Activated naive CD4-positive, alpha-beta T cell treated with anti-CD3 and anti-CD28 coated beads for 36 hours (primary cell): ENCODE measurements at regions not wholly inside any gene's neighbourhood (a gene's known extent, or its start where the extent isn't known, plus 50 kb on each side); places are given as distances from the start of the nearest gene placed in this dataset.
"Not testable (repeated sequence)": the region's sequence is repeated elsewhere in the genome, so short reads cannot be mapped to it uniquely, and the experiment has no call there.

Source experiments
- CTCF ChIA-PET: fragments of 350-600 bp; sonication (Branson Sonifier 250); formaldehyde crosslinking; loops from one replicate; lab custom pipeline; 2021; ENCODE audit warnings: antibody characterized with exemption; lab: Charles Lee
- DNase-seq: peaks from one replicate; pipeline ENCODE4 v3.0.0-alpha.2; 2020
- H3K27ac Mint-ChIP-seq: one replicate; pipeline ENCODE4 v1.8.0; 2021; ENCODE audit warnings: mild to moderate bottlenecking, mixed read lengths
- H3K27me3 Mint-ChIP-seq: one replicate; pipeline ENCODE4 v1.8.0; 2021; ENCODE audit warnings: low read depth, mixed read lengths
- H3K36me3 Mint-ChIP-seq: one replicate; pipeline ENCODE4 v1.8.0; 2021; ENCODE audit warnings: low read depth, mixed read lengths
- H3K4me1 Mint-ChIP-seq: one replicate; pipeline ENCODE4 v1.8.0; 2021; ENCODE audit warnings: low read depth, mixed read lengths
- H3K4me3 Mint-ChIP-seq: one replicate; pipeline ENCODE4 v1.8.0; 2021; ENCODE audit warnings: mild to moderate bottlenecking, moderate library complexity, mixed read lengths
- H3K9me3 Mint-ChIP-seq: one replicate; pipeline ENCODE4 v1.8.0; 2021; ENCODE audit warnings: mixed read lengths
- intact Hi-C: fragments of 100-400 bp; cut with micrococcal nuclease; formaldehyde crosslinking; loops from one replicate; pipeline ENCODE4 v1.15.1; 2023

- no peak for DNase-seq
- CTCF ChIA-PET = interaction anchor here (0.6 kb wide), 1 partner anchor 1159 kb away, joined by 3 read pairs; no protein-coding TSS in a partner anchor
- Mint-ChIP-seq H3K4me3 (no peak overlapping the region), H3K9me3 (no peaks in the 10 kb centered on the region), H3K4me1 (no peaks in the 10 kb centered on the region), H3K27ac (no peak overlapping the region), H3K27me3 (peaks cover 13% of the 10 kb centered on the region), H3K36me3 (no peaks in the 10 kb centered on the region)
- intact Hi-C loops = no loop called here
Measured at GRCh38 chr16:86075839-86076440, 177.0 kb downstream of the IRF8 start.

DNA sequence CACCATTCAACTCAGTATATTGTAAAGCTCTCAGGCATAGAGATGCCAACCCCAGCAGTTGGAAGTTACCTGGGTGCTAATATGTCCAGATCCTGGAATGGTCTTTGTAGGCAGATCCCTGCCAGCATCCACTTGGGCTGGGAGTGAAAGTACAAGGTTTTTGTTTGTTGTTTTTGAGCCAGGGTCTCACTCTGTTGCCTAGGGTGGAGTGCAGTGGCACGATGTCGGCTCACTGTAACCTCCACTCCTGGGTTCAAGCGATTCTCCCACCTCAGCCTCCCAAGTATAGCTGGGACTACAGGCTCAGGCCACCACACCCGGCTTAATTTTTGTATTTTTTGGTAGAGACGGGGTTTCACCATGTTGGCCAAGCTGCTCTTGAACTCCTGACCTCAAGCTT is 177.6 kb downstream of the IRF8 start:
- no peaks in the 10 kb centered on the region for H3K9me3 Mint-ChIP-seq
- no peak for DNase-seq
- H3K27me3 Mint-ChIP-seq = peaks cover 13% of the 10 kb centered on the region
- H3K4me3 Mint-ChIP-seq = no peak overlapping the region
- no peaks in the 10 kb centered on the region for H3K36me3 Mint-ChIP-seq
- CTCF ChIA-PET = no interaction called here
- intact Hi-C loops = no loop called here
- H3K4me1 Mint-ChIP-seq = no peaks in the 10 kb centered on the region
- no peak overlapping the region for H3K27ac Mint-ChIP-seq

DNA sequence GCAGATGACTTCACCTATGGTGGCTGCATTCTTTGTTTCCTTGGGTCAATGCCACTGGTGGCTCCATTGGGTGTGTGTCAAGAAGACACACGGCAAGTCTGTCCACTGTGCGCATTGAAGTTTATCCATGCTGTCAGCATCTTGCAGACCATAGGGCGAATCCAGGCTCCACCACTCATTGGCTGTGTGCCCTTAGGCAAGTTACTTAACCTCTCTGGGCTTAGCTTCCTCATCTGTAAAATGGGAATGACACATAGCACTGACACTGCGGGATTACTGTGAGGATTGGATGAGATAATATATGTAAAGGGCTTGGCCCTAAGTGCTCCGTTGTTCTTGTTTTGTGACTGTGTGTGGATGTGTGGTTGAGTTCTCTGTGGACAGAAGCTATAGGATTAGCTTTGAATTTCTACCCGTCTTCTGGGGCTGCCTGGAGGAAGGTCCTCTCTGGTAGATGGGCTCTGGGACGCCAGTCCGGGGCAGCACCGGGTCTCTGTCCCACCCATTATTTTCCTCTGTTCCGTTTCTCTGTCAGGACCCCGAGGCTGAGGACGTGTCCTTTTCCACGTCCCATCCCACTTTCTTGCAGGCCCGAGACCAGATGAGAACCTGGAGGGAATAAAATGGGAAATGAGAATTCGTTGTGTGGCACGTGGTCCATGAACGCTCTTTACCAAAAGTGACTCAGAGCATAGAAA is 178.4 kb downstream of the IRF8 start:
- no peaks in the 10 kb centered on the region for H3K4me1 Mint-ChIP-seq
- no peaks in the 10 kb centered on the region for H3K36me3 Mint-ChIP-seq
- H3K27me3 Mint-ChIP-seq = peaks cover 9% of the 10 kb centered on the region
- no peaks in the 10 kb centered on the region for H3K9me3 Mint-ChIP-seq
- H3K27ac Mint-ChIP-seq = no peak overlapping the region
- CTCF ChIA-PET = interaction anchor here (0.6 kb wide), 1 partner anchor 46 kb away, joined by 6 read pairs; no protein-coding TSS in a partner anchor
- no peak overlapping the region for H3K4me3 Mint-ChIP-seq
- DNase-seq = no peak
- intact Hi-C loops = no loop called here

DNA sequence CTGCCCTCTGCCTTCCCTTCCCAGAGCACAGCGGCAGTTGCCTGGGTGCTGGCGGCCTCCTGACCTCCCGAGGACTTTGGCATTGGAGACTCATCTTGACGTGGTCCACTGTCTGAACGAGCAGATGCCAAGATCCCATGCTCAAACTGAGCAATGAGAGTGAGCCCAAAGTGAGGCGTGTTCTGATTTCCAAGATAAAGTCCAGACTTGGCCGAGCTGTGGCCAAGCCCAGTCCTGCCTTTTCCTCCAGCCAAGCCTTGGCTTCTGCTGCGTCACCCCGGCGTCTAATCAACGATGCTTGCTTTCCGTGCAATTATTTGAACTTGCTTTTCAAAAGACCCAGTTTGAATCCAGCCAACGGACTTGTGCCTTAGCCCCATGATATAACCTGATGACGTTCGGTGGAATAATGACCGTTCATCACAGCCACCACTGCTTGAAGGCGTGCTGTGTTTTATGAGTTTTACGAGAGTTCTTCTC is 179.2 kb downstream of the IRF8 start:
- intact Hi-C loops = no loop called here
- Mint-ChIP-seq H3K27me3 (peaks cover 7% of the 10 kb centered on the region), H3K9me3 (no peaks in the 10 kb centered on the region), H3K27ac (no peak overlapping the region), H3K4me1 (no peaks in the 10 kb centered on the region), H3K4me3 (no peak overlapping the region), H3K36me3 (no peaks in the 10 kb centered on the region)
- DNase-seq = no peak
- CTCF ChIA-PET = no interaction called here

DNA sequence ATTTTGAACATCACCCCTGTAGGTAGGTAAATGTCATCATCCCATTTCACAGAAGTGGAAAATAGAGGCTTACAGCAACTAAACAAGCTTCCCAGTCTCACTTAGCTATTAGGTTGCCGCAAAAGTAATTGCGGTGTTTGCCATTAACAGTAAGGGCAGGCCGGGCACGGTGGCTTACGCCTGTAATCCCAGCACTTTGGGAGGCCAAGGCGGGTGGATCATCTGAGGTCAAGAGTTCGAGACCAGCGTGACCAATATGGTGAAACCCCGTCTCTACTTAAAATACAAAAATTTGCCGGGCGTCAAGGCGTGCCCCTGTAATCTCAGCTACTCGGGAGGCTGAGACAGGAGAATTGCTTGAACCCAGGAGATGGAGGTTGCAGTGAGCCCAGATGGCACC is 179.7 kb downstream of the IRF8 start:
- CTCF ChIA-PET = interaction anchor here (0.6 kb wide), 1 partner anchor 8 kb away, joined by 5 read pairs; no protein-coding TSS in a partner anchor
- H3K27me3 Mint-ChIP-seq, H3K36me3 Mint-ChIP-seq, H3K4me1 Mint-ChIP-seq, H3K4me3 Mint-ChIP-seq, H3K9me3 Mint-ChIP-seq, H3K27ac Mint-ChIP-seq, intact Hi-C loops, DNase-seq: not testable (repeated sequence)

GRCh38 chr16:86079255-86079885 is 180.4 kb downstream of the IRF8 start:
- Mint-ChIP-seq H3K27ac (no peak overlapping the region), H3K36me3 (no peaks in the 10 kb centered on the region), H3K4me1 (no peaks in the 10 kb centered on the region), H3K9me3 (no peaks in the 10 kb centered on the region), H3K27me3 (peaks cover 4% of the 10 kb centered on the region), H3K4me3 (no peak overlapping the region)
- CTCF ChIA-PET = interaction anchor here (0.6 kb wide), 1 partner anchor 8 kb away, joined by 5 read pairs; no protein-coding TSS in a partner anchor
- no peak for DNase-seq
- intact Hi-C loops = no loop called here

DNA sequence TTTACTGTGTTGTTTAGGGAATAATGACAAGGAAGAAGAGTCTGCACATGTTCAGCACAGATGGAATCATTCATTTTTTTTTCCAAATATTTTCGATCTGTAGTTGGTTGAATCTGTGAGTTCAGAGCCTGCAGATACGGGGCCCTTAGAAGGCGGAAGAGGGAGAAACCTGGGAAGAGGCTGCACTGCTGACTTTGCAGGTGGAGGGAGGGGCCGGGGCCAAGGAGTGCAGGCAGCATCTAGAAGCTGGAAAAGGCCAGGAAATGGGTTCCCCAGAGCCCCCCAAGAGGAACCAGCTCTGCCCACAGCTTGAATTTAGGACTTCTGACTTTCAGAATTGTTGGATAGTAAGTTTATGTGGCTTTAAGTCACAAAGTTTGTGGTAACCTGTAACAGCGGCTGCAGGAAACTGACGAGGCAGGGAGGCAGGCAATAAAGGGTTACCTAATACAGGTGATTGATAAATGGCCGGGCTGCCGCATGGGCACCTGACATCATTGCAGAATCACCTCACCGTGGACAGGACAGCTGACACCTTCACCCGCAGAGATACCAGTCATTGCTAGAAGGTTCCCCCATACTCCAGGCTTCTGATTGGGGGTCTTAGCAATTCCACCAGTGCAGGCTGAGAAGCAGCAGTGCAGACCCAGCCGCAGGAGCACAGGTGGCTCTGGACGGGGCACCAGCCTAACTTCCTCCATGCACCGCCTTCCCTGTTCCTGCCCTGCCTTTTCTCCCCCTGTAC is 181.3 kb downstream of the IRF8 start:
- H3K9me3 Mint-ChIP-seq = no peaks in the 10 kb centered on the region
- H3K4me3 Mint-ChIP-seq = no peak overlapping the region
- no peak overlapping the region for H3K27ac Mint-ChIP-seq
- no peaks in the 10 kb centered on the region for H3K36me3 Mint-ChIP-seq
- CTCF ChIA-PET = no interaction called here
- H3K4me1 Mint-ChIP-seq = no peaks in the 10 kb centered on the region
- no peak for DNase-seq
- no peaks in the 10 kb centered on the region for H3K27me3 Mint-ChIP-seq
- intact Hi-C loops = no loop called here

- no peak for DNase-seq
- Mint-ChIP-seq H3K9me3 (no peaks in the 10 kb centered on the region), H3K36me3 (no peaks in the 10 kb centered on the region), H3K27me3 (no peaks in the 10 kb centered on the region), H3K27ac (no peak overlapping the region), H3K4me3 (no peak overlapping the region), H3K4me1 (no peaks in the 10 kb centered on the region)
- intact Hi-C loops = no loop called here
- CTCF ChIA-PET = no interaction called here
Measured at GRCh38 chr16:86080982-86081381, 182.0 kb downstream of the IRF8 start.

DNA sequence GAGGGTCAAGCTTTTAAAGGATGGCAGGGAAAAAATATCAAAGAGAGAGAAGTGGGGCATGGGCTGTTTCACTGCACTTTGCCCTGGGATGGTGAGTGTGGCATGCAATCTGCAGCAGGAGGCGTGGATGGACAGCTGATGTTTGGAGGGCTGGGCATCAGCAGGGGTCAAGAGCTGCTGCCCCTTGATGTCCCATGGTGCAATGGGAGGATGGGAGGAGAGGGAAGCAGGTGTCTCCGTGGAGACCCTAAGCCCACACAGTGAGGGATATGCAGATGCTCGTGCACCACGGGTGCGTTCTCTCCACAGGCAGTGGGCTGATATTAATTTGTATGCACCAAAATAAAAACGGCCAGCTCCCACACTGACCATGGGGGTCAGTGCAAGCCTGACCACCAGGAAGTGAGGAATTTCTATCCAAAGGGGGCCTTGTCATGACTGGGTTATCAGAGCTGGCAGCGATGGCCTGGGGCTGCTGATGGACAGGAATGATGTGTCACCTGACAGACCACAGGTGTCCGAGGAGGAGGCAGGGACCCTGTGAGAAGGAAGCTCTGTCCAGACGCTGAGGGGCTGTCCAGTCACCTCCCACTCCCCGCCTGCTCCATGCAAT is 183.6 kb downstream of the IRF8 start:
- H3K36me3 Mint-ChIP-seq = no peaks in the 10 kb centered on the region
- no peaks in the 10 kb centered on the region for H3K27me3 Mint-ChIP-seq
- intact Hi-C loops = no loop called here
- H3K4me1 Mint-ChIP-seq = no peaks in the 10 kb centered on the region
- H3K4me3 Mint-ChIP-seq = no peak overlapping the region
- CTCF ChIA-PET = no interaction called here
- no peaks in the 10 kb centered on the region for H3K9me3 Mint-ChIP-seq
- H3K27ac Mint-ChIP-seq = no peak overlapping the region
- no peak for DNase-seq

DNA sequence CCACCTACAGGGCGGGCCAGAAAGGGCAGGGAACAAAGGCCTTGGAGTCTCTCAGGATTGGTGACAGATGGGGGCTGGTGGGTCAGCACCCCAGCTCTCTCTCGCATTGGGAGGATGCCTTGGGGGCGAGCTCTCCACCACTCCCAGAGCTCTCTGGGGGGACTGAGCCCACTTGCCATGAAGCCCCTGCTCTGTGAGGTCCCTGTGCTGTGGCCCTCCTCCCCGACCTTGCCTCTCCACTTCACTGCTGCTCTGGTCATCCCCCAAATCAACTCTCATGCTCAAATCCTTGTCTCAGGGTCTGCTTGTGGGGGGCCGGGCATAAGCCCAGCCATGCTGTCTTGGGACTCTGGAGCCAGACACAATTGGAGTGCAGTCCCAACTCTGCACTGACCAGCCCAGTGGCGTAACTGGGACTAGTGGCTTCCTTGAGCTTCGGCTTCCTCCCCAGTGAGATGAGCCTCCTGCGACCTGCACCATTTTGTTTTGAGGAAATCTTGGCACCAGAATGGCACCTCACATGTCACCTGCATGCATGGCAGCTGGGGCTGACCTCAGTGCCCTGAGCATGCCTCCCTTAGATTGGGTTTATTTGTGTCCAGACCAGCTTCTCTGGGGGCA is 184.5 kb downstream of the IRF8 start:
- no peak for DNase-seq
- CTCF ChIA-PET = no interaction called here
- Mint-ChIP-seq H3K4me3 (no peak overlapping the region), H3K27ac (no peak overlapping the region), H3K36me3 (no peaks in the 10 kb centered on the region), H3K9me3 (no peaks in the 10 kb centered on the region), H3K27me3 (no peaks in the 10 kb centered on the region), H3K4me1 (no peaks in the 10 kb centered on the region)
- intact Hi-C loops = no loop called here

DNA sequence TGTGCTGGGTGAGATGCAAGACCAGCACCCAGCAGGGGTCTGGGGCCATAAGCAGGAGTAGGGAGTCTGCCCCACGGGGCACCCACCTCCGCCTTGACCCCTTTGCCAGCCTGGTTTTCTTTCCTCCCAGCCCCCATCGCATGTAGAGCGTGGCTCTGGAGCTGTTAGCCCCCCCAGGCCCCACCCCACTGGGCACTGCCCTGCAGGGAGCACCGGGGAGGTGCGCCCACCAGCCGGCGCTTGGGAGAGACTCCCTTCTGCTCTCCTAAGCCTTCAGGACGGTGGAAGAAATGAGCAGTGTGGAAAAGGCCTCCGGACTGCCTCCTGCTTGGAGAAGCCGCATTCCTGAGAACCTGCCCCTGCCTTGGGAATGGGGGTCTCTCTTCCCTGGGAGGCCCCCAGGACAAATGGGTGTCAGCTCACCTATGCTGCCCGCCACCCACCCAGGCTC is 186.2 kb downstream of the IRF8 start:
- CTCF ChIA-PET = no interaction called here
- H3K36me3 Mint-ChIP-seq = no peaks in the 10 kb centered on the region
- H3K4me1 Mint-ChIP-seq = no peaks in the 10 kb centered on the region
- H3K27me3 Mint-ChIP-seq = no peaks in the 10 kb centered on the region
- intact Hi-C loops = no loop called here
- no peak overlapping the region for H3K4me3 Mint-ChIP-seq
- DNase-seq = no peak
- H3K9me3 Mint-ChIP-seq = no peaks in the 10 kb centered on the region
- H3K27ac Mint-ChIP-seq = no peak overlapping the region
